GM21576 (cell line): ENCODE measurements at regions not wholly inside any gene's neighbourhood (a gene's known extent, or its start where the extent isn't known, plus 50 kb on each side); places are given as distances from the start of the nearest gene placed in this dataset.

Experiments used
- ATAC-seq: cut with Tn5 transposase; IDR thresholded peaks from one replicate; pipeline ENCODE4 v1.9.1; 2021; ENCODE audit warnings: mild to moderate bottlenecking, moderate library complexity; ENCODE audit not compliant: unreplicated experiment

DNA sequence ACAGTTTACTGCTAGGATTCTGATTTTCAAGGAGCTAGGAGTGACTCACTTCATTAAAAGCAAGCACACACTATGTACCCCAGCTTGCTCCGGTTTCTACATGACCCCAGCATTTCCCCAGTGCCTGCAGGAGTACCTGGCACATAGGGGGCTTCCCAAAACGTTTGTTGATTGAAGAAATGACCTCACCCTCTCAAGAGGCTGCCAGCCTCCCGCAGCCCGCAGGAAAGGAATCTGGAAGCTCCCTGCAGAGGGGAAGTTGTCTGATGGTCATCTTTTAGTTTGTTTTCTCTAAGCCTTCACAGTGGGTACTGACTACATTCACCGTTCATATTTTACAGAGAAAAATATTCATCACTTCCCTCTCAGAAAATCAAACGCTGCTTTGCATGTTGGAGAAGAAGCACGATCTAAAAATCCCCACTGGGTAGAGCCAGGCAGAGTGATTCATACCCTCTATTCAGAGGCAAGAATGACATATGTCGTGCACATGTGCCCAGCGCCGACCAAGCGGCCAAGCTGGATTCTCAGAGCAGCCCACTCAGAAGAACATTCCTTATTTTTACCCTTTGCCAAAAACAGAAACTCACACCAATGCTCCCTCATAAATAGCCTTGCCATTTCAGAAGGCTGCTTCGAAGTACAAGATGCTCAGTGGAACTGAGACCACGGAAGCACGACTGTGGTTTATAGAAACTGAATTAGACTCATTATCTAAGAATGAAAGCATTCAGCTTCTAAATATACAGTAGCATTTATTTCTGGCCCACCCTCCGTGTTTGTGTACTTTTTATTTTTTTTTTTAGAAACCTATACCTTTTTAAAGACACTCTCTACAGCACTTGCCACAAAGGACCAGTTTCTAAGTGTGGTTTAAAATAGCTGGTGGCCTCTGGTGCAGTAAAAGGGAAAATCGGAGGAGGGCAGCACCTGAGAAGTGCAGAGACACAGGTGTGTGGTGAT lies 143.2 kb downstream of the MIS18A start:
- ATAC-seq, result peak; percentile 60

DNA sequence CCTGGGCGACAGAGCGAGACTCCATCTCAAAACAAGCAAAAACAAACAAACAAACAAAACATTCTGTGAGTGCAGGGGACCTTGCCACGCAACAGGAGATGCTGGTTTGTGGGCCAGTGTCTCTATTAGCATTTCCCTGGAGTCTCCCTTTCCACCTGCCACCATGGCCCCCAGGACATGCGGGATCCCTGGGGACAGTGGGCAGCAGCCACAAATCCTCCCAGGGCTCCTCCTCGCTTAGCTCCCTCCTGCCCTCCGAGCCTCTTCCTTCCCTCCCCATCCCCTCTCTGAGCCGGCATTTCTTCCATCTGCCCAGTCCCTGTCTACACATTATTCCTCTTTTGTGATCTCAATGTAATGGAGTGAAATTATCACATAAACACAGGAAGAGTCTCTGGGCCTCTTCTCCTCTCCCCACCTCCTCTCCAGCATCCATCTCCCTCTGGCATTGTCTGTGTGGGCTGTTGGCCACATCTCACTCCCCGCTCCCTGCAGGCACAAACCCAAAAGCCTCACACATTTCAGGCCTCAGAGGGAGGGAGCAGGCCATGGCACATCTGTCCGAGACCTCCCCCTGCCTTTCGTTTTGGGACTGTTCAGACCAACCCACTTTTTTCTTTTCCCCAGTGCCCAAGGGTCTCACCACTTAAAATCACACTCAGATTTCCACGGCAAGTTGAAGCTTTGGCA lies 144.3 kb downstream of the MIS18A start:
- no peak for ATAC-seq

DNA sequence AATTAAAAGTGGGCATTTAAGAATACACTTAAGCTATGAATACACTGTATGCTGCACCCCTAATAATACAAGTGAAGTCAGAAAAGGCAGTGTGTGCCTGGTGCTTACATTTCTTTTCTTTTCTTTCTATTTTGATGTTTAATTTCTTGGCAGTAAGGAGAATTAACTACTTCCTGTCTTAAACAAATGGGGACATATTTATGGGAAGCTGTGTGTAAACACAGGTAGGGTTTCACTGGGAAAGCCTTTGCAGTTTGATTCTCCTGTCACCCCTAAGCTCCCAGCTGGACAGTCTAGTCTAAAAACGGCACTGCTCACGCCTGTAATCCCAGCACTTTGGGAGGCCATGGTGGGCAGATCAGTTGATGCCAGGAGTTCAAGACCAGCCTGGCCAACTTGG lies 146.0 kb downstream of the MIS18A start:
- ATAC-seq, result no peak

DNA sequence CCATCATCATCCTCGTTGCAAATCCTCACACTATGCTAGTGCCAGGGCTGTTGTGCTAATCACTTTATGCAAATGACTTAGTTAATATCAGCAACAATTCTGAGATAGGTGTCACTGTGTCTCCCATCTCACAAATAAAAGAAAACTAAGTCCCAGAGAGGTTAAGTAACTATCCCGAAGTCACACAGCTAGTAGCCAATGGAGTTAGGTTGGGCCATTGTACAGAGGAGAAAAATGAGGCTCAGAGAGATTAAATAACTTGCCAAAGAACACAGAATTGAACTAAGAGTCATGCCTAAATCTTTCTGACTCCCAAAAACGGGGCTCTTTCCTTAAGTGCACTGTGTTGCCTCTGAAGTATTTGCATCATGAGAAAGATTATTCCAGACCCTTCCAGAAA lies 146.4 kb downstream of the MIS18A start:
- no peak for ATAC-seq

GRCh38 chr21:32131960-32132359 lies 146.9 kb downstream of the MIS18A start:
- ATAC-seq, result no peak

GRCh38 chr21:32131164-32131563 lies 147.7 kb downstream of the MIS18A start:
- no peak for ATAC-seq

DNA sequence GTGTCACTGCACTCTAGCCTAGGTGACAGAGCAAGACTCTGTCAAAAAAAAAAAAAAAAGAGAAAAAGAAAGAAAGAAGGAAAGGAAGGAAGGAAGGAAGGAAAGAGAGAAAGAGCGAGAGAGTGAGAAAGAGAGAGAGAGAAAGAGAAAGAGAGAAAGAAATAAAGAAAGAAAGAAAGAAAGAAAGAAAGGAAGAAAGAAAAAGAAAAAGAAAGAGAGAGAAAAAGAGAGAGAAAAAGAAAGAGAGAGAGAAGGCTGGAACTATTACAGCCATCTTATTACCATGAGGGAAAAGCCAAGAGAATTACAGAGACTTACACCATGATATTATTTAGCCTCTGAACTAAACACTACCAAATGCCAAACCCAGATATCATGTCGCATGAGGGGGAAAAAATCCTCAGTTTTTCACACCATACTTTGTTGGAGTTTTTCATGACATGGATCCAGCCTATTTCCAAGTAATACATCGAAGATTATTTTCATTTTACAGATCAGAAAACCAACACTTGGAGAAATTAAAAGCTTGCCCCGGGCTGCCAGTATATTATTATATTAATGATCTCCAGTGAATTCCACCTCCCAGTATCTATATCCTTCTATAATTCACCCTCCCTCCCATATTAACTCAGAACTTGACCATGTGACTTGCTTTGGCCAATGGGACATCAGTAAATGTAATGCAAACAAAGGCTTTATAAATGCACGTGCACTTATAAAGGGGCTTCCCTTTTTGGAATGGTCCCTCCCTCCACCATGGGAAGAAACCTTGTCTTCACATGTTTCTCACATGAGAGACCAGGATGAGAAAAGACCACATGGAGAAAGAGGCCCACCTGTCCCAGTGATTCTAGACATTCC lies 148.6 kb downstream of the MIS18A start:
- ATAC-seq, result no peak

DNA sequence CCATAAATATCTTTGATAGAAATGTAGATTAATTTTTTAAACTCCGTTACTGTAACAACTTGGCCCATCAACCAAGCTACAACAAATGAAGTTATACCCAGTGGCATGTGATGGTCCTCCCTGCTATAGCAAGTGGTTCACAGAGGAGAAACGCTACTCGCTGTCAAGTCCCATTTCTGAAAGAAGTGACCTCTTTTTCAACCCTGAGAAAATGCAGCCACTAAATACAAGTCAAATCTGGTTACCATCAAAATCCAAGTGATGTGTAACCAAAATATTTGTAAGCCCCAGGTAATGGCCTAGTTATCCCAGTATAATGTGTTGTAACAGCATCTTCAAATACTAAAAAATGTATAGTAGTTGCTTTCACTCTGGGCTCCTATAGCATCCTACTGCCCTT lies 151.8 kb downstream of the MIS18A start:
- ATAC-seq, result no peak

- no peak for ATAC-seq
Observed at GRCh38 chr21:32122082-32122481, 156.8 kb downstream of the MIS18A start.

DNA sequence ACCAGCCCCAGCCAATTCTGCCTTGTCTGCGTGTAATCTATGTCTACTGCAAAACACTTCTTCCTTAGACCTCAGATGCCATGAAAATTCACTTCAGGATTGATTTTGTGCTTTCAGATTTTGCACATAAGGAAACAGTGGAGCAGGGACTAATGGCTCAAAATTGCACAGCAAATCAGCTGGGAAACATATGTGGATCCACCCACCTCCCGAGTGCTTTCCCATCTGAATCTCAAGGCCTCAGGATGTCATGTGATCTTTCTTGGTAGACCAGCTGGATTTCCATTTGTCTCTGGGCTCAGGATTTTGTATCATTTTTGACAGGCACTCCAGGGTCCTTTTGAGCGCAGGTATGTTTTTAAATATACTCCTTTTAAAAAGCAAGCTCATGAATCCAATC lies 158.6 kb downstream of the MIS18A start:
- no peak for ATAC-seq

DNA sequence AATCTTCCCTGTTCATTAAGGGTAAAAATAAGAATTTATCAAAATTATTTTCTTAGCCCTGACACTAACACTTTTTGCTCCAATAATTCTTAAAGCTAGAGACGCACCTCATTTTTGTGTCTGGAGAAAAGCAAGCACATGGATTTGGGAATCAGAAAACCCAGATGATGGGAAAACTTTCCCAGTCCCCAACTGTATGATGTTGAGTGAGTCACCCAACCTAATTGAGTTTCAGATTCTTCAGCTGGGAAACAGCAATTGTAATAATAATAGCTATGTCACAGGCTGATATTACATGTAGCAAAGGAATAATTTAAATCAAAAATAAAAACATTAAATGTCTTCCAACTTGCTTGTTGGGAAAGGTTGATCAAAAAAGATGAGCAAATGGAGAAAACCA lies 159.0 kb downstream of the MIS18A start:
- no peak for ATAC-seq

DNA sequence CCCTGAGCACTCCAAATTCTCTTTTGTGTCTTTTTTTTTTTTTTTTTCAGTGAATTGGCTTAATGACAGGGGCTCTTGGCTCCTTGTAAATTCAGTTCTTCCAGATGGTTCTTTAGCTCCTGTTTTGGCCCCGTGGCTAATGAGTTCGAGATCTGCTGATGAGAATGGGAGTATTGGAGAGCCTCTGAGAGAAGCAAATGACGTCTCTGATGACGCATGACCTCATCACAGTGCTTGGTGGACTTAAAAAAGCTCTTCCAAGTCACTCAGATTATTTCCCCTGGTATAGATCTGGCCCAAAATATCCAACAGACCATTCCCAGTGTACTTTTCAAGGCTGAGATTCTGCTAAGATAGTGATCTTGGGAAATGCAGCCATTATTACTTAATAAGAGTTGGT lies 159.5 kb downstream of the MIS18A start:
- ATAC-seq, result no peak

- no peak for ATAC-seq
Observed at GRCh38 chr21:32114419-32115035, 164.3 kb downstream of the MIS18A start.

GRCh38 chr21:32113486-32113885 lies 165.4 kb downstream of the MIS18A start:
- no peak for ATAC-seq

- ATAC-seq, result no peak
Observed at GRCh38 chr21:32112195-32112594, 166.7 kb downstream of the MIS18A start.

GRCh38 chr21:32108566-32108965 lies 170.3 kb downstream of the MIS18A start:
- no peak for ATAC-seq

DNA sequence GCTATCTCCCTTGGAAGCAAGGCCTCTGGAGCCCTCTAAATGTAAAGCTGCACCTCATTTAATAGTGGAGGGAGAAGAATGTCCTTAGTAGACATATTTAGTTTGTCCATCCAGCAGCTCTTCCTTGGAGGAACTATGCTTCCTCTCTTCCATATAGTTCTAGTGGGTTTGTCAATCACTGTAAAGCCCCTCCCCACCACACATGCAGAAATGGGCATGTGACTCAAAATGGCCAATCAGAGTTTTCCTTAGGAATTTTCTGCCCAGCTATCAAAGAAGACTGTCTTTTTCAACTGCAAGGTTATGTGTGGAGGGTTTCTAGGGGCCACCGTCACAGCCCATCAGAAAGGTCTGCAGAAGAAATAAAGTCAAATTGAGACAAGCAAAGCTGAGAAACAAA lies 175.5 kb downstream of the MIS18A start:
- ATAC-seq, result no peak

DNA sequence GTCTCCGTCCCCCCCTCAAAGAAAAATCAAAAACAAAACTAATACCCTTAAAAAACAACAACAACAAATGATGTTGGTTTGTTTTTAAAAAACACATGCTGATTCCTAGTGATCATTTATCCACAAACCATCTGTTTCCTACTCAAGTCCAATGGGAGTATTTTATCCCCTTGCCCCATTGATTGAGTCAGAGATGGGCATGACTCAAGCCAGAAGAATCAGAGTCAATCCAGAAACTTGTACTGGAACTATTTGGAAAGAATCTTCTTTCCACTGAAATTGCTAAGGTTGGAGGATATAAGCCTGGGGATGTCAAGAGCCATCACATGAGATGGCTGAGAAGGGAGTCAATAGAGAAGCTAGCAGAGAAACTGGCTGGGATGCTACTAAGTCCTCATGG lies 176.4 kb downstream of the MIS18A start:
- ATAC-seq, result no peak

DNA sequence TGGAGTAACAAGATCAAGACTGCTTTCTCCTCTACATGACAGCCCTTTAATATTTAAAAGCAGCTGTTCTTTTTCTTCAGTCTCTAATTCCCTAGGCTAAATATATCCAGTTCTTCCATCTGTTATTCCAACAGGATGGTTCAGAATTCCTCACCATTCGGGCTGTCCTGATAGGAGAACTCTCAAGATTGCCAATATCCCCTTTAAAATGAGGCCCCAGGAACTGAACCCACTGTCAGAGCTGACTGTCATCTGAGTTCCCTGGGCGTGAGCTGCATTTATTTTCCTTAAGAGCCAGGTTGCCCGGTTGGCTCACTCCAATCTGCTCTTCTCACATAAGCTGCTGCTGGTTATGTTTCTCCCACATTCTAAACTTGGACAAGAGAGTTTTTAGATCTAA lies 177.6 kb downstream of the MIS18A start:
- no peak for ATAC-seq

GRCh38 chr21:32100423-32100822 lies 178.4 kb downstream of the MIS18A start:
- ATAC-seq, result no peak
